ENCODE measurements at regions not wholly inside any gene's neighbourhood (a gene's known extent, or its start where the extent isn't known, plus 50 kb on each side); places are given as distances from the start of the nearest gene placed in this dataset.

DNA sequence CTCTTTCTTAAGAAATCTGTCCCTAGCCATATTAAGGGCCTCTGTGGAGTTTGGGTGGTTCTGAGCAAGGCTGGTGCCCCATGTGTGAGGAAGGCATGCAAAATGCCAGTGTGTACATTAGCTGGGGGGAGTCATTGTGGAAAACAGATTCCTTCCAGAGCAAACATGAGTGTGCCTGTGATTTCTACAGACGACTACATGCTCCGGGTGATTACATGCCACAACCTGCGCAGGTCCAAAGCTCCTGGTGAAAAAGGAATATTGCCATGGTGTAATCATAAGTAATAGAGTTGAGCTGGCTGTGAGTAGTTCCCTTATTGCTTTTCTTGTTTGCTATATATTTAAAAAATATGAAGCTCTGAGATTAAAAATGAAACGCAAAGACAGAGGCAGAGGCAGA is 102.1 kb downstream of the ACER2 start:
- TF ChIP-seq, protein P1, sequence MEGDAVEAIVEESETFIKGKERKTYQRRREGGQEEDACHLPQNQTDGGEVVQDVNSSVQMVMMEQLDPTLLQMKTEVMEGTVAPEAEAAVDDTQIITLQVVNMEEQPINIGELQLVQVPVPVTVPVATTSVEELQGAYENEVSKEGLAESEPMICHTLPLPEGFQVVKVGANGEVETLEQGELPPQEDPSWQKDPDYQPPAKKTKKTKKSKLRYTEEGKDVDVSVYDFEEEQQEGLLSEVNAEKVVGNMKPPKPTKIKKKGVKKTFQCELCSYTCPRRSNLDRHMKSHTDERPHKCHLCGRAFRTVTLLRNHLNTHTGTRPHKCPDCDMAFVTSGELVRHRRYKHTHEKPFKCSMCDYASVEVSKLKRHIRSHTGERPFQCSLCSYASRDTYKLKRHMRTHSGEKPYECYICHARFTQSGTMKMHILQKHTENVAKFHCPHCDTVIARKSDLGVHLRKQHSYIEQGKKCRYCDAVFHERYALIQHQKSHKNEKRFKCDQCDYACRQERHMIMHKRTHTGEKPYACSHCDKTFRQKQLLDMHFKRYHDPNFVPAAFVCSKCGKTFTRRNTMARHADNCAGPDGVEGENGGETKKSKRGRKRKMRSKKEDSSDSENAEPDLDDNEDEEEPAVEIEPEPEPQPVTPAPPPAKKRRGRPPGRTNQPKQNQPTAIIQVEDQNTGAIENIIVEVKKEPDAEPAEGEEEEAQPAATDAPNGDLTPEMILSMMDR (IDR thresholded peaks at IDR 0.05; ENCODE audit: borderline replicate concordance, insufficient read depth, low read depth, low read length), result no peak
- H3K4me3 ChIP-seq (ENCODE audit: low read depth, low read length), result no peak overlapping the region
